B cell (primary cell): ENCODE measurements at regions not wholly inside any gene's neighbourhood (a gene's known extent, or its start where the extent isn't known, plus 50 kb on each side); places are given as distances from the start of the nearest gene placed in this dataset.
A peak's percentile ranks its signal among the peaks of the same experiment; 100 is the strongest.

Experiments used
- ATAC-seq: fragments of 200-7000 bp; cut with Tn5 transposase; one replicate; pipeline ENCODE4 v1.10.0; 2021; ENCODE audit warnings: low read depth, mild to moderate bottlenecking, moderate number of reproducible peaks, moderate library complexity
- CTCF ChIA-PET: fragments of 350-600 bp; sonication (Branson Sonifier 250); formaldehyde crosslinking; loops from one replicate; lab custom pipeline; 2021; ENCODE audit warnings: antibody characterized with exemption, inconsistent platforms; lab: Charles Lee
- POLR2A ChIA-PET: fragments of 350-600 bp; sonication (Branson Sonifier 250); formaldehyde crosslinking; loops from one replicate; lab custom pipeline; 2021; ENCODE audit warnings: antibody characterized with exemption; lab: Charles Lee
- DNase-seq: peaks from one replicate; pipeline ENCODE4 v3.0.0; 2013
- H2AFZ ChIP-seq: 2 replicates; pipeline ENCODE4 v1.6.1; 2012; ENCODE audit warnings: mild to moderate bottlenecking, low read depth, low read length; ENCODE audit not compliant: insufficient read depth, poor library complexity, severe bottlenecking
- H3K27ac ChIP-seq, 2 donors: 1 replicate in 1 of 2; 2 replicates in 1 of 2; pipeline ENCODE4 v1.5.1; 2012 to 2013; ENCODE audit warnings: low read length in 2 of 2, mild to moderate bottlenecking in 2 of 2, moderate library complexity in 1 of 2
- H3K27me3 ChIP-seq, 4 experiments: fragments of 200-600 bp in 1 of 4; sonication (generic) in 1 of 4; replicated peaks in 1 of 4; 1 replicate in 2 of 4; 2 replicates in 2 of 4; pipeline versions ENCODE4 v1.6.1 to v1.7.0; 2013 to 2016; ENCODE audit warnings: low read length in 3 of 4, mild to moderate bottlenecking in 2 of 4, mixed read lengths in 1 of 4, moderate library complexity in 1 of 4; ENCODE audit not compliant: insufficient read depth in 4 of 4, control insufficient read depth in 3 of 4; ENCODE audit errors: control extremely low read depth in 1 of 4
- H3K36me3 ChIP-seq, 2 experiments: replicated peaks in 1 of 2; 1 replicate in 1 of 2; 2 replicates in 1 of 2; pipeline versions ENCODE4 v1.6.1 to v1.7.1; 2013; ENCODE audit warnings: low read length in 1 of 2; ENCODE audit not compliant: insufficient read depth in 2 of 2, control insufficient read depth in 1 of 2; ENCODE audit errors: control extremely low read depth in 1 of 2, extremely low read depth in 1 of 2
- H3K4me1 ChIP-seq, 2 donors: fragments of 200-600 bp in 1 of 2; sonication (generic) in 1 of 2; 1 replicate in 1 of 2; 2 replicates in 1 of 2; pipeline versions ENCODE4 v1.5.1 to v1.6.1; 2013 to 2017; ENCODE audit warnings: low read length in 2 of 2; ENCODE audit not compliant: control insufficient read depth in 2 of 2, insufficient read depth in 2 of 2
- H3K4me2 ChIP-seq: replicated peaks from 2 replicates; pipeline ENCODE3; 2012; ENCODE audit warnings: mild to moderate bottlenecking, low read depth, low read length; ENCODE audit not compliant: poor library complexity, severe bottlenecking
- H3K4me3 ChIP-seq, 5 experiments: fragments of 200-600 bp in 1 of 5; sonication (generic) in 1 of 5; 1 replicate in 3 of 5; 2 replicates in 2 of 5; pipeline versions ENCODE4 v1.5.1 to v1.7.0; 2011 to 2016; ENCODE audit warnings: low read length in 4 of 5, mild to moderate bottlenecking in 4 of 5, low read depth in 2 of 5, control low read depth in 1 of 5, moderate library complexity in 1 of 5; ENCODE audit not compliant: insufficient read depth in 1 of 5; ENCODE audit errors: control extremely low read depth in 1 of 5, extremely low read depth in 1 of 5
- H3K79me2 ChIP-seq: fragments of 200-600 bp; sonication (generic); one replicate; pipeline ENCODE4 v1.6.0; 2016; ENCODE audit warnings: low read length; ENCODE audit not compliant: control insufficient read depth, insufficient read depth
- H3K9ac ChIP-seq: fragments of 200-600 bp; sonication (generic); 2 replicates; pipeline ENCODE4 v1.6.1; 2017; ENCODE audit warnings: mild to moderate bottlenecking, low read length, moderate library complexity
- H3K9me3 ChIP-seq, 3 donors: one replicate each; pipeline versions ENCODE4 v1.6.1 to v1.7.1; 2013; ENCODE audit warnings: low read length in 2 of 3; ENCODE audit not compliant: control insufficient read depth in 2 of 3, insufficient read depth in 1 of 3; ENCODE audit errors: control extremely low read depth in 1 of 3
- H4K20me1 ChIP-seq: 2 replicates; pipeline ENCODE4 v1.6.0; 2012; ENCODE audit warnings: mild to moderate bottlenecking, low read length; ENCODE audit not compliant: insufficient read depth, control insufficient read depth, poor library complexity, severe bottlenecking
- H3K27ac Mint-ChIP-seq: one replicate; pipeline ENCODE4 v1.8.0; 2021; ENCODE audit warnings: mixed read lengths
- H3K27me3 Mint-ChIP-seq: one replicate; pipeline ENCODE4 v1.8.0; 2021; ENCODE audit warnings: mixed read lengths
- H3K4me1 Mint-ChIP-seq: one replicate; pipeline ENCODE4 v1.8.0; 2021; ENCODE audit warnings: mixed read lengths
- H3K4me3 Mint-ChIP-seq: one replicate; pipeline ENCODE4 v1.8.0; 2021; ENCODE audit warnings: mixed read lengths
- H3K9me3 Mint-ChIP-seq: one replicate; pipeline ENCODE4 v1.8.0; 2022; ENCODE audit warnings: mixed read lengths; ENCODE audit not compliant: insufficient read depth
- EZH2 ChIP-seq: IDR thresholded peaks from 2 replicates; pipeline ENCODE4 v1.6.1; 2012; ENCODE audit warnings: borderline replicate concordance, low read depth, mild to moderate bottlenecking, moderate library complexity, low read length; ENCODE audit not compliant: insufficient read depth, poor library complexity, severe bottlenecking
- WGBS: methylation state at CpG from one replicate; pipeline ENCODE4 v1.1.5; 2013; ENCODE audit warnings: missing lambda C conversion rate; ENCODE audit not compliant: insufficient coverage; 5-methylcytosine and 5-hydroxymethylcytosine counted together
- intact Hi-C: fragments of 100-400 bp; cut with micrococcal nuclease; formaldehyde crosslinking; loops from one replicate; pipeline ENCODE4 v1.10.0; 2022
- TF ChIP-seq, protein P1 (sequence below): fragments of 200-600 bp; IDR thresholded peaks from one replicate; pipeline ENCODE4 v1.8.0; 2022; ENCODE audit warnings: antibody characterized with exemption, mild to moderate bottlenecking

DNA sequence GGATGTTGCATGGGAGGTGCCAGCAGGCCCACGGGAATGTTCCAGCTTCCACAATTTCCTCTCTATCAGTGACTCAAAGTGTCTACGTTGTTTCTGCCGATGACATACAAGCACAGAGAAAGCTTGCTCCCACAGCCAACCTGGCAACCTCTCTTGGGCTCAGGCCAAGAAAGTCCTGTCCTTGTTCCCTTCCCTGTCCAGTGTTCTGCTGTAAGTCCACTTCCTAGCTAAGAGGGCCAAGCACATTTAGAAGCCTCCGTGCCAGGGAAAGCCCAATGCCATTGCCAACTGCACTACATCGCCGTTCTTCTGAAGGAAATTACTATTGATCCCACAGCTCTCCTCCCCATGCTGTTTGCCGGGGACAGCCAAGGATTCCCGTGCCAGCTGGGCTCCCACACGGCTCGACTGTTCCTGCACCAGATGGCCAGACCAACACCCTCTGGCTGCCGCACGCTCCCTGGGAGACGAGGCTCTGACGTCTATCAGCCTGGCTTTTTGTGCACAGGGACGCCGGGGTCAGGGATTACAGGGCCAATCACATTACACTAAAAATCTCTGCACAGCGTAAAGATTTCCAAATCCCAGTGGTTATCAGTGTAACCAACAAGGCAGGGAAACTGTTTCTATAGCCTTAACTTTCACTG is 284.0 kb downstream of the BCOR start:
- TF ChIP-seq, protein P1, sequence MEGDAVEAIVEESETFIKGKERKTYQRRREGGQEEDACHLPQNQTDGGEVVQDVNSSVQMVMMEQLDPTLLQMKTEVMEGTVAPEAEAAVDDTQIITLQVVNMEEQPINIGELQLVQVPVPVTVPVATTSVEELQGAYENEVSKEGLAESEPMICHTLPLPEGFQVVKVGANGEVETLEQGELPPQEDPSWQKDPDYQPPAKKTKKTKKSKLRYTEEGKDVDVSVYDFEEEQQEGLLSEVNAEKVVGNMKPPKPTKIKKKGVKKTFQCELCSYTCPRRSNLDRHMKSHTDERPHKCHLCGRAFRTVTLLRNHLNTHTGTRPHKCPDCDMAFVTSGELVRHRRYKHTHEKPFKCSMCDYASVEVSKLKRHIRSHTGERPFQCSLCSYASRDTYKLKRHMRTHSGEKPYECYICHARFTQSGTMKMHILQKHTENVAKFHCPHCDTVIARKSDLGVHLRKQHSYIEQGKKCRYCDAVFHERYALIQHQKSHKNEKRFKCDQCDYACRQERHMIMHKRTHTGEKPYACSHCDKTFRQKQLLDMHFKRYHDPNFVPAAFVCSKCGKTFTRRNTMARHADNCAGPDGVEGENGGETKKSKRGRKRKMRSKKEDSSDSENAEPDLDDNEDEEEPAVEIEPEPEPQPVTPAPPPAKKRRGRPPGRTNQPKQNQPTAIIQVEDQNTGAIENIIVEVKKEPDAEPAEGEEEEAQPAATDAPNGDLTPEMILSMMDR: no peak
- no peak for TF ChIP-seq EZH2
- Histone ChIP-seq H3K9me3 (no peaks in the 10 kb centered on the region), H3K4me3 (no peak overlapping the region), H3K27me3 (peaks cover 0 to 14% (median 0%) of the 10 kb centered on the region in 4 experiments), H4K20me1 (no peaks in the 10 kb centered on the region), H3K4me2 (no peak overlapping the region), H3K36me3 (no peaks in the 10 kb centered on the region), H3K9ac (no peak overlapping the region), H3K79me2 (no peaks in the 10 kb centered on the region), H3K27ac (no peak overlapping the region), H2AFZ (no peak overlapping the region), H3K4me1 (no peaks in the 10 kb centered on the region)
- H3K4me3 Mint-ChIP-seq: no peak overlapping the region
- CTCF ChIA-PET: interaction anchor here (1.2 to 1.5 kb wide), 4 partner anchors 192 to 1045 kb away, joined by 3 to 5 read pairs (median 4); no protein-coding TSS in a partner anchor
- intact Hi-C loops: loop anchor here (2.0 to 10.0 kb wide), 2 partner anchors 339 to 651 kb away; no protein-coding TSS in a partner anchor
- no peak overlapping the region for H3K27ac Mint-ChIP-seq
- DNase-seq (no peak), ATAC-seq (no peak)
- H3K9me3 Mint-ChIP-seq: no peaks in the 10 kb centered on the region
- 95% methylated on average over 13 of the region's 17 CpGs for WGBS
- peaks cover 31% of the 10 kb centered on the region for H3K27me3 Mint-ChIP-seq
- peaks cover 10% of the 10 kb centered on the region for H3K4me1 Mint-ChIP-seq
- POLR2A ChIA-PET: interaction anchor here (1.0 kb wide), 1 partner anchor 453 kb away, joined by 3 read pairs; no protein-coding TSS in a partner anchor

DNA sequence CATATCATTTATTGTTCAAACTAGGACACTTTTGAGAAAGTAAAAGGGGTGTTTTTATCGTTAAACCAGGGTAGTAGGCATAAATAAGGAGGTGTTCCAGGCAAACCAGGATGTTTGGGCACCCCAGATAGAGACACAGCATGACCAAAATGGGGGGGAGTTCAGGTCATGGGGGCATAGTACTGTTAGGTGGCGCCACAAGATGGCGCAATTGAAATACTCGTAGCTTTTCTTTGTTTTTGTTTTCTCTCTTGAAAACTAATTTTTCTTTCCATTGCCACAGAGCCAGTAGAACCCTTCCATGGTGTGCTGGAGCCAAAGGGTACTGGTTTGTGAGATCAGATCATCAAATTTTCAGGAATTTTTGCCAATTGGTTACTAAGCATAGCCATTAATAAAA is 283.4 kb downstream of the BCOR start:
- ChIA-PET CTCF (interaction anchor here (0.7 to 1.5 kb wide), 3 partner anchors 37 to 654 kb away, joined by 3 to 5 read pairs (median 3); no protein-coding TSS in a partner anchor), POLR2A (interaction anchor here (1.0 kb wide), 1 partner anchor 453 kb away, joined by 3 read pairs; no protein-coding TSS in a partner anchor)
- Mint-ChIP-seq H3K27me3 (peaks cover 31% of the 10 kb centered on the region), H3K9me3 (no peaks in the 10 kb centered on the region), H3K4me1 (peaks cover 10% of the 10 kb centered on the region), H3K27ac (no peak overlapping the region), H3K4me3 (no peak overlapping the region)
- Histone ChIP-seq H4K20me1 (no peaks in the 10 kb centered on the region), H3K79me2 (no peaks in the 10 kb centered on the region), H3K4me2 (no peak overlapping the region), H3K4me3 (no peak overlapping the region), H3K36me3 (no peaks in the 10 kb centered on the region), H3K27ac (no peak overlapping the region), H2AFZ (no peak overlapping the region), H3K27me3 (peaks cover 0 to 20% (median 1%) of the 10 kb centered on the region in 4 experiments), H3K4me1 (no peaks in the 10 kb centered on the region), H3K9ac (no peak overlapping the region), H3K9me3 (no peaks in the 10 kb centered on the region)
- intact Hi-C loops: loop anchor here (2.0 to 10.0 kb wide), 2 partner anchors 338 to 650 kb away; no protein-coding TSS in a partner anchor
- TF ChIP-seq, protein P1: peak; percentile 32
- TF ChIP-seq EZH2: no peak
- ATAC-seq (no peak), DNase-seq (peak; percentile 43)
- no CpG with 5 or more reads among the region's 4 CpGs for WGBS
